HG03575 (cell line): ENCODE measurements at regions not wholly inside any gene's neighbourhood (a gene's known extent, or its start where the extent isn't known, plus 50 kb on each side); places are given as distances from the start of the nearest gene placed in this dataset.

Experiments used
- ATAC-seq: cut with Tn5 transposase; IDR thresholded peaks from one replicate; pipeline ENCODE4 v1.9.1; 2021; ENCODE audit not compliant: unreplicated experiment, insufficient number of reproducible peaks, low FRiP score; ENCODE audit errors: extremely low read depth

DNA sequence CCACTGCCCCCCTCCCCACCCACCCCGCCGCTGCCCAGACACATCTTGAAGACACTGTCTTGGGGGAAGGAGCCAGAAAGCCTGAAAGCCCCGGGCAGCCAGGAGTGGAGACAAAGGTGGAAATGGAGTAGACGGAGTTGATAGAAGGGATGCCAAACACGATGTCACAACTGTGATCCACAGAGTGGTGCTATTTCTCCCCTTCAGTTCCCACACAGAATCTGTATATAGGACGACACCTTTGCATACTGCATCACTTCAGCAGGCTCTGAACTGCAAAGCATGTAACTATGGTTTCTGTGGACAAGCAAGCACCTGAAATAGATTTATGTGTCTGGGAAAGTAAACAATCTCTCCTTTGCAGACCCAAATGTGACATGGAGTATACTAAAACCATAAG, 56.4 kb upstream of the F13A1 start:
- no peak for ATAC-seq

DNA sequence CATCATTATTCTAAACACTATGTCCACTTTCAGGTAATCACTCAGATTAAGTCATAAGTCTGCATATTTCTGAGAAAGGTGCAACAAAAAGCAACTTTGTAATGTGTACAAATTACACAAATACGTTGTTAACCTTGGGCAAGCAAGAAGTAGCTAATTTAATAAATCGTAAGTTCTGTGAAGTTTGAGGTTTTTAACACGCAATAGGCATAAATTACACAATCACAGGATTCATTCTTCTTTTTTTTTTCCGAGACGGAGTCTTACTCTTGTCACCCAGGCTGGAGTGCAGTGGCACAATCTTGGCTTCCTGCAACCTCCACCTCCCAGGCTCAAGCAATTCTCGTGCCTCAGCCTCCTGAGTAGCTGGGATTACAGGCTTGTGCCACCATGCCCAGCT, 57.2 kb upstream of the F13A1 start:
- no peak for ATAC-seq

DNA sequence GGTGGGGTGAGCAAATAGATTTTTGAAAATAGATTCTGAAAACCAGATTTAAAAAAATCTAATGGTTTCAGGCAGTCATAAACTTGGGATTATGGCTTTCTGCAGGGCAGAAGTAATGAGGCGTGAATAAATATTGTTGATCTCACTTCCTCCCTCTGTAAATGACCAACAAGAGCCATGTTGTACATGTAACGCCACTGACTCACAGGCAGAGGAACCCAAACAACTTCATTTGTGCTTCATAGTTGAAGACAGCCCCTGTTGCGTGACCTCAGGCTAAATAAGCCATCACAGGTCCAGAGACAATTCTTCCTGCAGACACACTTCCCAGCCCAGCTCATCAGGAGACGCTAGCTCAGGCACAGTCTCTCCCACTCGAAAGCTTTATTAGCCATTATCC, 59.1 kb upstream of the F13A1 start:
- no peak for ATAC-seq

DNA sequence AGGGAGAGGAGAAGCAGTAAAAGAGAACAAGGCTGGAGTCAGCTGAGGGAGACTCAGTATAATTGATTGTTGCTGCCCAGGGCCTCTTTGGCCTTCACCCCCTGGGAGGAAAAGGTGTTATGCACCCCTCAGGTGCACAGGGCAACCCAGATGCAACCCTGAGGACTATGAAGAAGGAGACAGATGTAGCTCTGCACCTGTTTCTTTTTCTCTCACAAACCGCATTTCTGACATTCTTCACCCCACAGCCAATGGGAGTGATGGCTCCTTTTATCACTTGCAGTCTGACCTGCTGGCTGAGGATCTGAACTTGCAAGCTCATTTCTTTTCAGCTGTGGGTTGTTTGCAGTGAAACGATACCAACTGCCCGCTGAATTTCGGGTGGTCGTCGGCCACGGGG, 64.1 kb upstream of the F13A1 start:
- no peak for ATAC-seq

DNA sequence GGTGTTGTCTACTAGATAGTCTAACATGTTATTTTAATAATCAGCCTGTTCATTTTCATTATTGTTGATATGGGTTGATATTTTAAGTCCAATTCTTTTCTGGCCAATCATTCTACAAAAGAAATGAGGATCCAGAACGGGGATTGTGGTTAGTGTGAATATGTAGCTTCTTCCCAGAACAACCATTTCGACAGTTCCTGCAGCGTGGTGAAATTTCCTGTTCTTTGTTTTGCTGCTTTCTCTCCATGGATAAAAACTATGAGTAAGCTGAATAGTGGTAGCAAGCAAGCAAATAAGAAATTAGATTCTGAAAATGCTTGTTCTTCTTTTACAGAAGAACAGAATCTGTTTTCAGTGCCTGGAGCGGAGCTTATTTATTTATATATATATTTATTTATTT, 65.5 kb upstream of the F13A1 start:
- ATAC-seq = no peak

DNA sequence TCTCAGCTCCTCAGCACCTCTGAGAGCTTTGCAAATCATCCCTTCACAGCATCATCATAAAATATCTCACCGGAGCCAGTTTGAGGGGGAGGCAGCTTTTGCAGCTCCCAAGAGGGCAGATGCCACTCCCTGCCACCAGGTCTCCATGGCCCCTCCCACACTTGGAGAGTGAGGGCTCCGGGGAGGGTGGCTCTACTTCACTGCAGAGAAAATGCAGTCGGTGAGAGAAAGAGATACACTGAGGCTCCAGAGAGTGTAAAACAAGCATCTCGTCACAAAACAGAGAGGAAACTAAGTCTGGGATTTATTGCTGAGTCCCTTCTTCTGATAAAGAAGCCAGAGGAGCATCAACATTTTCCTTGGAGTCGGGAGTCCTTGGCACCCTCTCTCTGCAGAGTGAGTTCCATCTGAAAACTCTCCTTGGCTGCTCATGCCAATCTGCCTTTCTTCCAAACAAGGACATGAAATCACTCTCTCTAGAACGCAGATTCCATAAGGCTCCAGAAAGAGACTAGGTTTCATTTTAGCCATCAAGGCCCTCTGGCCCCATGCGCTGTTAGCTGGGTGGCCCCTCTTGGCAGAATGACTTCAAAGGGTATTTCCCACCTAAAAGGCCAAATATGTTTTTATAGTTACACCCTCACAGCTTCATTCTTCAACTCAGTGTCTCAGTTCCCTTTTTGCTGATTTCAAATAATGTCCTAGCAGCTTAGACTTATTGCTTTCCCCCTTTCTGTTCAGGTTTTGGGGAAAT, 70.6 kb upstream of the F13A1 start:
- ATAC-seq = peak; percentile 37

DNA sequence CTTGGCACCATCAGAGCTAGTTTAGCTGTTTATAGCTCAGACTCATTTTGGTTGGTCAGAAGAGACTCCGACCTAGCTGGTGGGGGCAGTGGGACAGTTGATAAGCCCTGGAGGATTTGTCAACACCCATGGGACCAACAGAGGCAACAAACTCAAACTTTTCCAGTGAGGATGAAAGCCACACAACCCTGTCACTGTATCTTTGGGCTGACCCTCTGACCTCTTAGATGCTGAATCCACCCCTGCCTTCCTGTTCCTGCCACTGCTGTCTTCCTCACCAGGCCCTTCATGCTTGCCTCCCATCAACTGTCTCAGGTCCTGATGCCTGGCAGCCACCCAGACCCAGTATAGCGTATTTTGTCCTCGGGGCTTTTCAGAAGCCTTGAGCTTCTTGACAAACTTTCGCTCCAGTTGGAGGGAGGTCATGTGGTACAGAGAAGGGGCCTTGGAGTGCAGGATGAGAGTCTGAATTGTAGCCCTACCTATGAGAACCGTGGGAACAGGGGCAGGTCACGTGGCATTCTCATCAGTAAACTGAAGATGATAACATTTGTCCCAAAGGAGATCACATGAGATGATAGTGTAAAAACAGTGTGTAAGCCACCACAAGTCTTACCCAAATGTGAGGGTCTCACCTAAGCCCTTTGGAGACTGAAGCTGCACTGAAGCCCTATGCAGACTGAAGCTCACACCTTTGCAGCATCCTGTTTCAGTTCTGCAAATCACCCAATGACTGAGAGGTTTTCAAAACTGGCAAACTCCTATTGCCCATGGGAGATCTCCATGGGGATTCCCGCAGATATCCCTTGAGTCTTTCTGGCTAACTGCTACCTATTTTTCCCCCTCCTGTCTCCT, 72.0 kb upstream of the F13A1 start:
- ATAC-seq = peak; percentile 45

DNA sequence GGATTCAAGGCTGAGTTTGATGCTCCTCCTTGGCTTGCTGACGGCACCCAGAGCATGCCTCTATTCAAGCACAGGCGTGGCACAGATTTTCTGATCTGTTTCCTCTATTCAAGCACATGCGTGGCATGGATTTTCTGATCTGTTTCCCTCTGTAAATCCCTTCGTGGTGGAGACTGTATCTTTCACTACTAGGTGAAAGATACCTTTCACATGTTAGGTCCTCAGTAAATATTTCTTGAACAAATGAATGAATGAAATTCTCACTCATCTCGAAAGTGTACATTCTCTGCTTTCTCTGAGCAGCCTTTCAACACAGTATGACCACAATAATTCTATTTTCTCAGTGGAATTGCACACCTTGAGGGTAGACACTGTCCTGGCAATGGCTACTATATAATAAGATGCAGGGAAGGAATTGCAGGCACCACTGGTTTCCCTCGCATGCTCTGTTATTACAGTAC, 72.6 kb upstream of the F13A1 start:
- peak; percentile 6 for ATAC-seq

DNA sequence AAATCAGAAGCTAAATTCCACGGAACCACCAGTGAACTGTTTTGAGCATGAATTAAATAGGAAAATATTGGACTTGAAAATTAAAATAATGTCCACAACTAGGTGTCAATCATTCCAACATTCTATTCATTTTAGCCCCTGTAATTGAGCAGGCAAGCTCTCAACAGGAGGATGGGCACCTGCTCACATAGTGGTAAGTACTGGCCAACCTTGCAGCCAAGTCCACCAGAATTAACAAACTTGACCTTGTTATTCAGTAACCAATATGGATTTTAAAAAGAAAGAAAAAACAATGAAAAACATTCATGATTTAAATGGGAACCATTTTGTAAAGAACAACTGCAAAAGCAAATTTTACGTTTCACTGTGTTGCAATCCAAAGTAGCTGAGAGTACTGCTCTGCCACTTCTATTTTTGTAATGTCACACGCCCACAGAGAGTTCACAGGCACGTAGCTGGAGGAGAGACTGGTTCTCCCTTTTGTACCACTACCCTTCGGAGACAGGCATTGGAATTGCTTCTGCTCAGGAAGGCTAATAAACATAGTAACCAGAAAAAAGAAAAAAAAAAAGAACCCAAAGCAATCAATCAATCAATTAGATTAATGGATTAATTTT, 75.2 kb upstream of the F13A1 start:
- no peak for ATAC-seq

DNA sequence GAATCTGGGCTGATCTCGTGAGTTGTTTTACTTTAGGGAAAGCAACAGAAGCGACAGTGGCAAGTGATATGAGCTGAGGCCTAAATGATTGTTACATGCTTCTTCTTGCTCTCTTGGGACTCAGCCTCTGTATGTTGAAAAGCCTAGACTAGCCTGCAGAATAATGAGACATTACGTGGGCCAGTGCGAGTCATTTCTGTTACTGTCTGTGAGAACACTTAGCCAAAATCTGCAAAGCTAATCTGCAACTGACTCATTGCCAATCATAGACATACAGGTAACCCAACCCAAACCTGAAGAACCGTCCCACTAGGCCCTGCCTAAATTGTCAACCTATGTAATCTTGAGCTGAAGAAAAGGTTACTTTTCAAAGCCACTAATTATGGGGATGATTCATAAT, 77.4 kb upstream of the F13A1 start:
- ATAC-seq = no peak

DNA sequence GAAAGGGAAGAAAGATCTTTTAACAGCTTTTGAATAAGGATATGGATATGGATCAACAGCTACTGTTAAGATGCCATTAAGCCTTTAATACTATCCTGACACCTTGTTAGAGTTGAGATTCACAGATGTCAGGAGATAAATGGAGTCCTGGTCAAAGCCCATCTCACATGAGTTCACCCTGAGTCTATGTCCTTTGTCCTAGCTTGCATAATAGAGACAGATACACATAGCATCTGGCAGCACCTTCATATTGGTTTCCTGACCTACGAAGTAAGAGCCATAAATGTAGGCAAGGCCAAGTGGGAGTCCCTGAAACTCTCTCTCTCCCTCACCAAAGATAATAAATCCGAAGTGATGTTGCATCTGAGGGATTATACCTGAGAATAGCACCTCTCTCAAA, 79.1 kb upstream of the F13A1 start:
- no peak for ATAC-seq

DNA sequence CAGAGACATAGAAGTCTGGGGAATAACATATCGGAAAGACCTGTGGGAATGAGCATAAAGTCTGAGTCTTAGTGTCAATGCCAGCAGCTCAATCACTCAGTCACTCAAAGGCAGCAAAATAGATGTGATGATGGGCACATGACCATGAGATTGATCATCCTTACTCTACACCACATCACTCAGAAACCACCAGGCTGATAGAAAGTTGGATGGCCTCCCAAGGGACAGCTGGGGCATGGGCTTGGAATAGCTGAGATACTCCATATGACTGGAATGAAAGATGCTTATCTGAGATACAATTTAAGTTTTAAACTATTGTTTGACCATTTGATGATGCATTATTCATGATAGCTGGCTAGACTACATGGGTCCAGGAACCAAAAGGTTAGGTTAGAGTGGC, 80.9 kb upstream of the F13A1 start:
- no peak for ATAC-seq

DNA sequence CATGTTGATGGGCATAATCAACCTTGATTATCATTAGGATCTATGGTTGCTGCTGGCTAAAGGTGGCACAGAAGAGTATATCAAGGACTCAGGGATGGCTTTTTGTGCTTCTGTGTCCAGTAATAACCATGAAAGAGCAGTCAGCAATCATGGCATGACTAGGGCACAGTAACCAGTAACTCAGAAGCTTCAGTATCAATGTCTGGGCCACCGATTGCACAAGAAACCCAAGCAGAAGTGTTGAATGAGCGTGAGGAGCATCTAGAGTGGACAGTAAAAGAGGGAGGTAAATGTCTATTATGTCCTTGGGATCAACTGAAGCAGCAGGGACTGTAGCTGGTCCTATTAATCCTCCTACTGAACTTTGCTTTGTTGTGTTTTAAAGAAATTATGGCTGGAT, 81.5 kb upstream of the F13A1 start:
- no peak for ATAC-seq

DNA sequence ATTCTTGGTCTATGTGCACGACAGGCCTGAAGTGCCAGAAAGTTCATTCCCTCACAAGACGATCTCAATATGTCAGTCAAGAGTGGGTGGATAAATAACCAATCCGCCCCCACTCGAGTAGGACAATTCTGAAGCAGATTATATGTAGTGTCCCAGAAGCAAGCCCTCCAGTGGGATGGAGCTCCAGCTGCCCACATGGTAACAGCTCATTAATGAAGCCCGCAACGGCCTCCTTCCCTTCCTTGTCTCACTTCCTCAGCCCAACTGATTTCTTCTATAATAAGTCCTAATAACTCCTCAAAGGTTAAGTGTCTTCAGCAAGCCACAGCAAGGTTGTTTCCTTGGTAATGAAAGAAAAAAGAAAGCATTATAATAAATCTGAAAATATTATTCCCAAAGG, 82.1 kb upstream of the F13A1 start:
- no peak for ATAC-seq

DNA sequence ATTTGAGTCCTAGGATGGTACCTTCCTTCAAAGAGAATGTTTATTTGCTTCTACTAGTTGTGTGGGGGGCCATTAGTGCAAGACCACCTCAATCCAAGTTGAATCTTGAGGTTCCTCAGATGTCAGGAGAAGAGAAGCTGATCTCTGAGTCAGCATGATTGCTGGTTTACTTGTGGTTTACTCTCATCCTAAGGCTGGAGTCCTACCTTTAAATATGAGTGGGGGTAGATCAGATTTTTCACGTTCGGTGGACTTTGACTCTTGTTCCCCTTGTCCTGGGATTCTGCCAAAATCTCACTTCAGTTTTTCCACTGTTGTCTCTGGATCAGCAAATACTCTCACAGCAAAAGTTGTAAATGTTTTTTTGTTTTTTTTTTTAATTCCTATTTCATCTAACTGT, 84.6 kb upstream of the F13A1 start:
- no peak for ATAC-seq

DNA sequence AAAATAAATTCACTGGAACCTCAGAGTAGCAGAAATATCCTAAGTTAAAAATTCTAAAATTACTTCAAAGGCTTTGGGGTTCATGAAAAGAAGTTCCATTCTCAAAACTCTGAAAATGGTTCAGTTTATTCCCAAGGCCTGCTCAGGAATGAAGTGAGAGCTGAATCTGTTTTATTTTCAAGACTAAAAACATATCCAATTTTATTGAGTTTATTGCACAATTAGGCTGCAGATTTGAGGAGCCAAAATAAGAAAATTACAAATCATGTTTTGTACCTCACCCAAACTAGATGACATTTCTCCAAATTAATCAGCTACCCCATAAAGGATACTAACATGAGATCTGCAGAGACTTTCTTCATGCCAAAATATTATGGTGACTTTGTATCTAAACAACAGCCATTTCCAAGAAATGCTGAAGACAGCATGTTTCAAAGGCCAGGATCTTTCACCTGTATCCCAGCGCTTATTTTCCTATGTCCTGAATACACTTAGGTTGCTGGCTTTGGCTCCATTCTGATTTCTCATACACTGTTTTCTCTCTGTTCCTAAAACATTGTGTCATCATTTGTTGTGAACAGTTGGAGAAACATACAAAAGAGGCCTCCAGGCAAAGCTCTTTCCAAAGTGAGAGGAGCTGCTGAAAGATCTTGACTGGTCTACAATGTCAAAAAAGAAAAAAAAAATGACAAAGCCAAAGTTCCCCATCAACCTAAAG, 85.7 kb upstream of the F13A1 start:
- ATAC-seq = no peak

DNA sequence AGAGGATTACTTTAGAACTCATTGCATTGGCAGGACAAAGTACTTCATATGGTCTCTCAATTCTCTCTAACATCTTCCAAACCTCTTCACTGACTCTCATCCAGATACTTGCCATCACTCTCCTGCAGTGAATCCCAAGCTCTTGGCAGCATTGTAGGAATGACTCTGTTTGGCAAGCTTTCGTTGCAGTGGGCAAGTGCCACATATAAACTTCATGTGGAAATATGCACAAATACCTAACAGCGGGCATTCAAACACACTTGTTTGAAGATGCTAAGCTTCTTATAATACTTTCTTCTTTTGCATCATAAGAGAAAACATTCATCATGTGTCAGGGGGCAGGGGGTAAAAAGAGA, 86.2 kb upstream of the F13A1 start:
- no peak for ATAC-seq

DNA sequence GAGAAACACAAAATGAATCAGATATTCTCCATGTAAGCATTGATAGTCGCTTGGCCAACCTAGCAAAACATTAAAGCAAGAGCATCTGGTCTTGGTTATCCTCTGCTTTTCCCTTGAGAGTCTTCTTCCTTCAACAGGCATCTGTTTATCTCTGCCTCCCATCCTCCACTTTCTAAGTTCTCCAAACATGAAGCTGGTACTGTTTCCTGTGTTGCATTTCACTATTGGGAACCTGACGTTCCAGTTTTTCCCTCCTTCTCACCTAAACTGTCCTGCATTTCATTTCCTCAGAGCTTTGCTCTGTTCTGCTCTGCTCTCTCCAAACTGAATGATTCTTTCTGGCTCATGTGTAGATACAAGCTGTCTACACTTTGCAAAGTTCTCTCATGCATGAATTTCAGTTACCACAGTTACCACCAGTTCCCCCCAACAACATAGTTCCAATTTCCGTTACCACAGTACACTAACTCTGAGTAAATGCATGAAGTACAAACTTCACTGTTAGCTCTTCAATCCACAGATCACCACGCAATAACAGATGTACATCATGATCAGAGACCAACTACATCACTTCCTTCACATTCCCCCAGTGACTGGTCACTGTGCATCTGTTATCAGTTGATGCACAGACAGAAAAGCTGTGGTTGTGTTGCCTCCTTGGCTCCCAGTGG, 86.7 kb upstream of the F13A1 start:
- peak; percentile 92 for ATAC-seq

DNA sequence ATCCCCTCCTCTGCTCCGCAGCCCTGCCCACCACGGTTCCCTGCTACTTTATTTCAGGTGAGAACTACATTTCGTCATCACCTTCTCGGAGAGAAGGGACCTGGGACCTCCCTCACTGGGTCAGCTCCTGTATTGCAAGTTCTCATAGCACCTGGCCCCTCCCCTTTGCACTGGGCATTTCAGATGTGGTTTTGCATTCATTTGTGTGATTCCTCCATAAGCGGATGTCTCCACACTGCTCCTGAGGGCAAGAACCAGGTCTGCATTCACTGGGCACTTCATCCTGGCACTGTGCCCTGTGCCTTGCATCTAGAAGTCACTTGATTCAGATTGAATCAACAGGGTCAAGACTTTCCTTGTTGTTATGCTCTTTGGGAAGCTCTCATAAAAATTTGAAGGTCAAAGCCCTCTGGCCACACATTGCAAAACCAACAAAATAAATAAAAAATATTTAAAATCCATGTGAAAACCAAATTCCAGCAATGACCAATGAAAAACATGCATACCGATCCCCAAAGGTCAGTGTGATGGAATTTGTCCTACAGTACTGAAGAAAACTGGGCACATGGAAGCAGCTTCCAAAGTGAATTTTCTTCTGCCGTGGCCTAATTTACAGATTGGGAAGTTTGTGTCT, 89.1 kb upstream of the F13A1 start:
- no peak for ATAC-seq
